Fibroblast of lung (primary cell): ENCODE measurements at regions not wholly inside any gene's neighbourhood (a gene's known extent, or its start where the extent isn't known, plus 50 kb on each side); places are given as distances from the start of the nearest gene placed in this dataset.

Experiments used
- DNase-seq, 2 donors: peaks; one replicate each; pipeline versions ENCODE4 v3.0.0 to v3.0.0-alpha.2; 2010; ENCODE audit warnings: low read depth in 2 of 2
- H2AFZ ChIP-seq: 2 replicates; pipeline ENCODE4 v1.5.1; 2012; ENCODE audit warnings: low read length, control low read depth, inconsistent platforms
- H3K27ac ChIP-seq: 2 replicates; pipeline ENCODE4 v1.5.1; 2011; ENCODE audit warnings: low read length, control low read depth; ENCODE audit not compliant: insufficient read depth
- H3K27me3 ChIP-seq: 2 replicates; pipeline ENCODE4 v1.5.1; 2011; ENCODE audit warnings: mild to moderate bottlenecking, low read length; ENCODE audit not compliant: control insufficient read depth, insufficient read depth
- H3K36me3 ChIP-seq: 2 replicates; pipeline ENCODE4 v1.5.1; 2011; ENCODE audit warnings: low read length; ENCODE audit not compliant: control insufficient read depth, insufficient read depth
- H3K4me1 ChIP-seq: 2 replicates; pipeline ENCODE4 v1.5.1; 2011; ENCODE audit warnings: low read length; ENCODE audit not compliant: control insufficient read depth, insufficient read depth; ENCODE audit errors: extremely low read depth
- H3K4me2 ChIP-seq: 2 replicates; pipeline ENCODE4 v1.5.1; 2011; ENCODE audit warnings: low read length, control low read depth; ENCODE audit not compliant: insufficient read depth; ENCODE audit errors: extremely low read depth
- H3K4me3 ChIP-seq, 4 experiments: fragments of 200-600 bp in 1 of 4; sonication (generic) in 1 of 4; replicated peaks in 1 of 4; 2 replicates each; pipeline ENCODE4 v1.5.1; 2011 to 2016; ENCODE audit warnings: low read length in 4 of 4, low read depth in 3 of 4, mild to moderate bottlenecking in 3 of 4, control low read depth in 2 of 4, inconsistent platforms in 1 of 4, mixed read lengths in 1 of 4; ENCODE audit not compliant: insufficient read depth in 1 of 4; ENCODE audit errors: control extremely low read depth in 1 of 4
- H3K79me2 ChIP-seq: 2 replicates; pipeline ENCODE4 v1.5.1; 2012; ENCODE audit warnings: mild to moderate bottlenecking, low read length, inconsistent platforms; ENCODE audit not compliant: control insufficient read depth, insufficient read depth
- H3K9ac ChIP-seq: 2 replicates; pipeline ENCODE4 v1.5.1; 2011; ENCODE audit warnings: mild to moderate bottlenecking, low read length, control low read depth; ENCODE audit not compliant: insufficient read depth
- H3K9me3 ChIP-seq: 2 replicates; pipeline ENCODE4 v1.5.1; 2012; ENCODE audit warnings: low read depth, low read length; ENCODE audit not compliant: control insufficient read depth, insufficient read depth
- H4K20me1 ChIP-seq: 2 replicates; pipeline ENCODE4 v1.5.1; 2011; ENCODE audit warnings: low read length; ENCODE audit not compliant: control insufficient read depth, insufficient read depth; ENCODE audit errors: extremely low read depth
- EZH2 ChIP-seq: IDR thresholded peaks from 2 replicates; pipeline ENCODE4 v1.5.1; 2012; ENCODE audit warnings: low read length, control low read depth, mild to moderate bottlenecking; ENCODE audit errors: missing control alignments
- TF ChIP-seq, protein P1 (sequence below), 2 donors: IDR thresholded peaks in 1 of 2; conservative IDR thresholded peaks in 1 of 2; 1 replicate in 1 of 2; 2 replicates in 1 of 2; pipeline ENCODE4 v1.5.1; 2011 to 2012; ENCODE audit warnings: low read length in 2 of 2, control low read depth in 1 of 2, inconsistent platforms in 1 of 2, low read depth in 1 of 2, mild to moderate bottlenecking in 1 of 2

DNA sequence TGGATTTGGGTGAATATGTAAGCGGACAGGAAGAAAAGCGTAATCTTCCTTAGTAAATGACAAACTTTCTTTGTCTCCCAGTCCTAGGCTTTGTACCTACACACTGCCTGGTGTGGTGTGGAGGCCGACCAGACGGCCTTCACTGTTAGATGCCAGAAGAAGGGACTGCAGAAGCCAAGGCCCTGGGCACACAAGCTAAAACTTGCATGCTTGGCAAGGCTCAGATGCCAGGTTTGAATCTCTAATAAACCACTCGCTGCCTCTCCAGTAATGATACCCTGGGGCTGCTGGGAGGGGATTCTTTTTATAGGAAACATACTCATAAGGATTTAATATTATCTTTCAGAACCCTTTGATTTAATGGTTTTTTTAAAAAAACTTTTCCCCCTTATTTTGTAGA lies 263.8 kb downstream of the PTPRC start:
- H3K36me3 ChIP-seq: peaks cover 1% of the 10 kb centered on the region
- no peak overlapping the region for H3K9ac ChIP-seq
- TF ChIP-seq, protein P1, sequence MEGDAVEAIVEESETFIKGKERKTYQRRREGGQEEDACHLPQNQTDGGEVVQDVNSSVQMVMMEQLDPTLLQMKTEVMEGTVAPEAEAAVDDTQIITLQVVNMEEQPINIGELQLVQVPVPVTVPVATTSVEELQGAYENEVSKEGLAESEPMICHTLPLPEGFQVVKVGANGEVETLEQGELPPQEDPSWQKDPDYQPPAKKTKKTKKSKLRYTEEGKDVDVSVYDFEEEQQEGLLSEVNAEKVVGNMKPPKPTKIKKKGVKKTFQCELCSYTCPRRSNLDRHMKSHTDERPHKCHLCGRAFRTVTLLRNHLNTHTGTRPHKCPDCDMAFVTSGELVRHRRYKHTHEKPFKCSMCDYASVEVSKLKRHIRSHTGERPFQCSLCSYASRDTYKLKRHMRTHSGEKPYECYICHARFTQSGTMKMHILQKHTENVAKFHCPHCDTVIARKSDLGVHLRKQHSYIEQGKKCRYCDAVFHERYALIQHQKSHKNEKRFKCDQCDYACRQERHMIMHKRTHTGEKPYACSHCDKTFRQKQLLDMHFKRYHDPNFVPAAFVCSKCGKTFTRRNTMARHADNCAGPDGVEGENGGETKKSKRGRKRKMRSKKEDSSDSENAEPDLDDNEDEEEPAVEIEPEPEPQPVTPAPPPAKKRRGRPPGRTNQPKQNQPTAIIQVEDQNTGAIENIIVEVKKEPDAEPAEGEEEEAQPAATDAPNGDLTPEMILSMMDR (conservative IDR thresholded peaks at IDR 0.05 in 1 of 2, IDR thresholded peaks at IDR 0.05 in 1 of 2; ENCODE audit: low read depth in 1 of 2, low read length in 2 of 2): no peak
- no peak for TF ChIP-seq EZH2
- H4K20me1 ChIP-seq: no peaks in the 10 kb centered on the region
- no peaks in the 10 kb centered on the region for H3K27me3 ChIP-seq
- H3K4me1 ChIP-seq: peaks cover 13% of the 10 kb centered on the region
- H3K79me2 ChIP-seq: peaks cover 19% of the 10 kb centered on the region
- H3K27ac ChIP-seq: no peak overlapping the region
- H3K9me3 ChIP-seq: no peaks in the 10 kb centered on the region
- no peak overlapping the region for H3K4me3 ChIP-seq
- no peak for DNase-seq
- no peak overlapping the region for H3K4me2 ChIP-seq
- no peak overlapping the region for H2AFZ ChIP-seq

DNA sequence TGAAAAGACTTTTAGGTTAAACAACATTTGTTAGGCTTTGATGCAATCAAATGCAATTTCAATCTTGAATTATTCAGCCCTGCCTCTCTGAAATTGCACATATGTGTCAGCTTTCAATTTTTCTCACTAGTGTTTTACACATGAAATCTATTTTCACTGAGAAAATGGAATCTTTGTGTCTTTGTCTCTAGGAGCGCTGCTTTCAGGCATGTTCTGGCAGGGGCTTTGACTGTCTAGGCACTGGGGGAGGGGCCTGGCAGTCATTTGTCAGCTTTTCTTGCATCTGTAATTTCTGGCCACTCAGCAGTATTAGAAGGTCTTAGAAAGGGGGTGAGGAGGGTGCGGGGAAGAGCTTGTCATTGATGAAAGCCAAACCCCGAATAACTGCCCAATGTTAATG lies 264.4 kb downstream of the PTPRC start:
- peaks cover 1% of the 10 kb centered on the region for H3K36me3 ChIP-seq
- no peak overlapping the region for H2AFZ ChIP-seq

DNA sequence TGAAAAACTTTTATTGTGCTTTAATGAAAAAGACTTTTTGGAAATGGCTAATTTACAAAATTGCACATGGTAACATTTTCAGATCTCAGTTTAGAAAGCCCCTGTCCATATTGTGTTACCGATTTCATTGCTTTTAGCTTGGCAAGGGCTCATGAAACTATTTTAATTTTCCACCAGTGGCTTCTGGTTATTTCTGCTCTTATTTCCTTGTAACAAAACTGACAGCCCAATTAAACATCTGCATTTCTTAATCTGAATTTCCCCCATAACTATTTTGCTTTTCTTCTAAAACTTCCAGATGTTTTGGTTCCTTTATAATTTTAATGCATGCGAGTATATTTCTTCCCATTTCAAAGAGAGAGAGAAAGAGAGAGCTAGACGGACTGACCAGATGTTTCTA lies 264.8 kb downstream of the PTPRC start:
- TF ChIP-seq EZH2: no peak
- peaks cover 24% of the 10 kb centered on the region for H3K79me2 ChIP-seq
- H3K27me3 ChIP-seq: no peaks in the 10 kb centered on the region
- no peaks in the 10 kb centered on the region for H4K20me1 ChIP-seq
- no peak overlapping the region for H3K4me2 ChIP-seq
- H2AFZ ChIP-seq: no peak overlapping the region
- peaks cover 13% of the 10 kb centered on the region for H3K4me1 ChIP-seq
- DNase-seq: no peak
- H3K9ac ChIP-seq: no peak overlapping the region
- H3K27ac ChIP-seq: no peak overlapping the region
- H3K36me3 ChIP-seq: peaks cover 1% of the 10 kb centered on the region
- H3K9me3 ChIP-seq: no peaks in the 10 kb centered on the region
- no peak overlapping the region for H3K4me3 ChIP-seq

More for the DNA sequence above, 264.4 kb downstream of the PTPRC start:
- Histone ChIP-seq H4K20me1 (no peaks in the 10 kb centered on the region), H3K4me2 (peak overlapping the region; percentile 27), H3K4me3 (peak overlapping the region in 1 of 4 experiments; percentile 3), H3K27me3 (no peaks in the 10 kb centered on the region), H3K4me1 (peaks cover 13% of the 10 kb centered on the region), H3K9ac (no peak overlapping the region), H3K9me3 (no peaks in the 10 kb centered on the region), H3K27ac (no peak overlapping the region), H3K79me2 (peaks cover 21% of the 10 kb centered on the region)
- peak in 1 of 2 donors; percentile 74 for DNase-seq
- TF ChIP-seq EZH2: no peak
- TF ChIP-seq, protein P1 (conservative IDR thresholded peaks at IDR 0.05 in 1 of 2, IDR thresholded peaks at IDR 0.05 in 1 of 2; ENCODE audit: low read depth in 1 of 2, low read length in 2 of 2): no peak
